ENCODE measurements at regions not wholly inside any gene's neighbourhood (a gene's known extent, or its start where the extent isn't known, plus 50 kb on each side); places are given as distances from the start of the nearest gene placed in this dataset.
"Not testable (repeated sequence)": the region's sequence is repeated elsewhere in the genome, so short reads cannot be mapped to it uniquely, and the experiment has no call there.

- peaks cover 27% of the 10 kb centered on the region for H3K27me3 ChIP-seq (ENCODE audit: insufficient read depth, insufficient read length)
- no peaks in the 10 kb centered on the region for H3K4me1 ChIP-seq (ENCODE audit: insufficient read depth, insufficient read length)
- no peak for TF ChIP-seq YY1 (IDR thresholded peaks at IDR 0.05; ENCODE audit: insufficient read depth, insufficient read length)
- no peak for TF ChIP-seq ZNF274 (IDR thresholded peaks at IDR 0.05; ENCODE audit: low read depth, low read length)
- no peak for TF ChIP-seq SUZ12 (IDR thresholded peaks at IDR 0.05; ENCODE audit: extremely low read depth, insufficient read depth, insufficient read length)
- H3K4me3 ChIP-seq (ENCODE audit: insufficient read length, low read depth), result no peak overlapping the region
- no peak overlapping the region for H3K9ac ChIP-seq (ENCODE audit: insufficient read length, low read depth)
- DNase-seq (ENCODE audit: low read depth, low spot score), result no peak
- no peaks in the 10 kb centered on the region for H3K36me3 ChIP-seq (ENCODE audit: insufficient read depth, insufficient read length, low read length)
- H3K9me3 ChIP-seq (ENCODE audit: insufficient read depth, low read length), result no peaks in the 10 kb centered on the region
Observed at GRCh38 chr3:69688400-69688799, 50.9 kb upstream of the MITF start.

- TF ChIP-seq SUZ12 (IDR thresholded peaks at IDR 0.05; ENCODE audit: extremely low read depth, insufficient read depth, insufficient read length) (no peak), YY1 (IDR thresholded peaks at IDR 0.05; ENCODE audit: insufficient read depth, insufficient read length) (no peak), ZNF274 (IDR thresholded peaks at IDR 0.05; ENCODE audit: low read depth, low read length) (no peak)
- H3K9me3 ChIP-seq (ENCODE audit: insufficient read depth, low read length), result no peaks in the 10 kb centered on the region
- H3K36me3 ChIP-seq (ENCODE audit: insufficient read depth, insufficient read length, low read length), result no peaks in the 10 kb centered on the region
- H3K27me3 ChIP-seq (ENCODE audit: insufficient read depth, insufficient read length), result peaks cover 30% of the 10 kb centered on the region
- no peak overlapping the region for H3K4me3 ChIP-seq (ENCODE audit: insufficient read length, low read depth)
- no peaks in the 10 kb centered on the region for H3K4me1 ChIP-seq (ENCODE audit: insufficient read depth, insufficient read length)
- no peak overlapping the region for H3K9ac ChIP-seq (ENCODE audit: insufficient read length, low read depth)
- DNase-seq (ENCODE audit: low read depth, low spot score), result no peak
Observed at GRCh38 chr3:69687641-69688040, 51.6 kb upstream of the MITF start.

GRCh38 chr3:69686056-69686455 lies 53.2 kb upstream of the MITF start:
- Histone ChIP-seq H3K9me3 (ENCODE audit: insufficient read depth, low read length) (no peaks in the 10 kb centered on the region), H3K27me3 (ENCODE audit: insufficient read depth, insufficient read length) (peaks cover 46% of the 10 kb centered on the region), H3K36me3 (ENCODE audit: insufficient read depth, insufficient read length, low read length) (no peaks in the 10 kb centered on the region), H3K4me1 (ENCODE audit: insufficient read depth, insufficient read length) (no peaks in the 10 kb centered on the region), H3K4me3 (ENCODE audit: insufficient read length, low read depth) (no peak overlapping the region), H3K9ac (ENCODE audit: insufficient read length, low read depth) (no peak overlapping the region)
- TF ChIP-seq SUZ12 (IDR thresholded peaks at IDR 0.05; ENCODE audit: extremely low read depth, insufficient read depth, insufficient read length) (no peak), ZNF274 (IDR thresholded peaks at IDR 0.05; ENCODE audit: low read depth, low read length) (no peak), YY1 (IDR thresholded peaks at IDR 0.05; ENCODE audit: insufficient read depth, insufficient read length) (no peak)
- no peak for DNase-seq (ENCODE audit: low read depth, low spot score)

- no peak for TF ChIP-seq ZNF274 (IDR thresholded peaks at IDR 0.05; ENCODE audit: low read depth, low read length)
- no peak for TF ChIP-seq SUZ12 (IDR thresholded peaks at IDR 0.05; ENCODE audit: extremely low read depth, insufficient read depth, insufficient read length)
- TF ChIP-seq YY1 (IDR thresholded peaks at IDR 0.05; ENCODE audit: insufficient read depth, insufficient read length), result no peak
- H3K4me1 ChIP-seq (ENCODE audit: insufficient read depth, insufficient read length), result no peaks in the 10 kb centered on the region
- H3K4me3 ChIP-seq (ENCODE audit: insufficient read length, low read depth), result no peak overlapping the region
- no peaks in the 10 kb centered on the region for H3K9me3 ChIP-seq (ENCODE audit: insufficient read depth, low read length)
- DNase-seq (ENCODE audit: low read depth, low spot score), result no peak
- peaks cover 60% of the 10 kb centered on the region for H3K27me3 ChIP-seq (ENCODE audit: insufficient read depth, insufficient read length)
- H3K9ac ChIP-seq (ENCODE audit: insufficient read length, low read depth), result no peak overlapping the region
- no peaks in the 10 kb centered on the region for H3K36me3 ChIP-seq (ENCODE audit: insufficient read depth, insufficient read length, low read length)
Observed at GRCh38 chr3:69684309-69684961, 54.8 kb upstream of the MITF start.

GRCh38 chr3:69683082-69683806 lies 56.0 kb upstream of the MITF start:
- no peak overlapping the region for H3K9ac ChIP-seq (ENCODE audit: insufficient read length, low read depth)
- H3K9me3 ChIP-seq (ENCODE audit: insufficient read depth, low read length), result no peaks in the 10 kb centered on the region
- peaks cover 60% of the 10 kb centered on the region for H3K27me3 ChIP-seq (ENCODE audit: insufficient read depth, insufficient read length)
- no peaks in the 10 kb centered on the region for H3K36me3 ChIP-seq (ENCODE audit: insufficient read depth, insufficient read length, low read length)
- H3K4me1 ChIP-seq (ENCODE audit: insufficient read depth, insufficient read length), result no peaks in the 10 kb centered on the region
- TF ChIP-seq SUZ12 (IDR thresholded peaks at IDR 0.05; ENCODE audit: extremely low read depth, insufficient read depth, insufficient read length) (no peak), ZNF274 (IDR thresholded peaks at IDR 0.05; ENCODE audit: low read depth, low read length) (no peak), YY1 (IDR thresholded peaks at IDR 0.05; ENCODE audit: insufficient read depth, insufficient read length) (no peak)
- peak; percentile 35 for DNase-seq (ENCODE audit: low read depth, low spot score)
- H3K4me3 ChIP-seq (ENCODE audit: insufficient read length, low read depth), result no peak overlapping the region

GRCh38 chr3:69677456-69677855 lies 61.8 kb upstream of the MITF start:
- H3K36me3 ChIP-seq (ENCODE audit: insufficient read depth, insufficient read length, low read length); H3K9ac ChIP-seq (ENCODE audit: insufficient read length, low read depth); DNase-seq (ENCODE audit: low read depth, low spot score); H3K4me3 ChIP-seq (ENCODE audit: insufficient read length, low read depth); H3K9me3 ChIP-seq (ENCODE audit: insufficient read depth, low read length); H3K4me1 ChIP-seq (ENCODE audit: insufficient read depth, insufficient read length): not testable (repeated sequence)
- peaks cover 27% of the 10 kb centered on the region for H3K27me3 ChIP-seq (ENCODE audit: insufficient read depth, insufficient read length)

- Histone ChIP-seq H3K36me3 (ENCODE audit: insufficient read depth, insufficient read length, low read length) (no peaks in the 10 kb centered on the region), H3K27me3 (ENCODE audit: insufficient read depth, insufficient read length) (peaks cover 12% of the 10 kb centered on the region), H3K9ac (ENCODE audit: insufficient read length, low read depth) (no peak overlapping the region), H3K9me3 (ENCODE audit: insufficient read depth, low read length) (no peaks in the 10 kb centered on the region), H3K4me3 (ENCODE audit: insufficient read length, low read depth) (no peak overlapping the region), H3K4me1 (ENCODE audit: insufficient read depth, insufficient read length) (no peaks in the 10 kb centered on the region)
- no peak for DNase-seq (ENCODE audit: low read depth, low spot score)
- TF ChIP-seq YY1 (IDR thresholded peaks at IDR 0.05; ENCODE audit: insufficient read depth, insufficient read length), result no peak
- TF ChIP-seq ZNF274 (IDR thresholded peaks at IDR 0.05; ENCODE audit: low read depth, low read length), result no peak
- TF ChIP-seq SUZ12 (IDR thresholded peaks at IDR 0.05; ENCODE audit: extremely low read depth, insufficient read depth, insufficient read length), result no peak
Observed at GRCh38 chr3:69675786-69676530, 63.3 kb upstream of the MITF start.
